BJ (cell line): ENCODE measurements at regions not wholly inside any gene's neighbourhood (a gene's known extent, or its start where the extent isn't known, plus 50 kb on each side); places are given as distances from the start of the nearest gene placed in this dataset.

Source experiments
- CTCF ChIA-PET: fragments of 350-600 bp; formaldehyde crosslinking; extraction: SDS; loops from one replicate; lab custom pipeline; 2021; ENCODE audit warnings: antibody characterized with exemption, inconsistent platforms; lab: Yijun Ruan, JAX
- POLR2A ChIA-PET: fragments of 300-600 bp; sonication (Branson Sonifier 250); formaldehyde crosslinking; extraction: SDS; loops from one replicate; lab custom pipeline; 2021; ENCODE audit warnings: antibody characterized with exemption; lab: Charles Lee
- DNase-seq: peaks from one replicate; pipeline ENCODE4 v3.0.0-alpha.2; 2011; ENCODE audit warnings: low read depth
- H3K27me3 ChIP-seq: 2 replicates; pipeline ENCODE4 v1.6.0; 2011; ENCODE audit warnings: low read length; ENCODE audit not compliant: control insufficient read depth, insufficient read depth
- H3K36me3 ChIP-seq: 2 replicates; pipeline ENCODE4 v1.5.1; 2011; ENCODE audit warnings: low read length; ENCODE audit not compliant: control insufficient read depth, insufficient read depth
- H3K4me3 ChIP-seq: 2 replicates; pipeline ENCODE4 v1.5.1; 2011; ENCODE audit warnings: low read depth, mild to moderate bottlenecking, control low read depth, low read length
- CTCF ChIP-seq: IDR thresholded peaks from 2 replicates; pipeline ENCODE4 v1.5.1; 2011; ENCODE audit warnings: low read depth, mild to moderate bottlenecking, control low read depth, inconsistent platforms, low read length, moderate library complexity; ENCODE audit not compliant: insufficient read depth

GRCh38 chr2:15763822-15764682, 172.4 kb downstream of the DDX1 start:
- POLR2A ChIA-PET, result no interaction called here
- DNase-seq, result no peak
- CTCF ChIA-PET, result no interaction called here
- TF ChIP-seq CTCF, result no peak
- Histone ChIP-seq H3K36me3 (no peaks in the 10 kb centered on the region), H3K4me3 (no peak overlapping the region), H3K27me3 (no peaks in the 10 kb centered on the region)

- Histone ChIP-seq H3K27me3 (no peaks in the 10 kb centered on the region), H3K4me3 (no peak overlapping the region), H3K36me3 (no peaks in the 10 kb centered on the region)
- no peak for DNase-seq
- TF ChIP-seq CTCF, result no peak
- ChIA-PET POLR2A (no interaction called here), CTCF (no interaction called here)
Measured at GRCh38 chr2:15764683-15765011, 173.0 kb downstream of the DDX1 start.

GRCh38 chr2:15765211-15765610, 173.5 kb downstream of the DDX1 start:
- Histone ChIP-seq H3K27me3 (no peaks in the 10 kb centered on the region), H3K36me3 (no peaks in the 10 kb centered on the region), H3K4me3 (no peak overlapping the region)
- no peak for TF ChIP-seq CTCF
- DNase-seq, result no peak
- POLR2A ChIA-PET, result no interaction called here
- CTCF ChIA-PET, result no interaction called here

- POLR2A ChIA-PET, result no interaction called here
Measured at GRCh38 chr2:15765686-15766302, 174.1 kb downstream of the DDX1 start.

More at GRCh38 chr2:15765686-15766302, 174.1 kb downstream of the DDX1 start:
- no peak overlapping the region for H3K4me3 ChIP-seq
- no peak for TF ChIP-seq CTCF
- H3K27me3 ChIP-seq, result no peaks in the 10 kb centered on the region
- DNase-seq, result no peak
- CTCF ChIA-PET, result no interaction called here
- no peaks in the 10 kb centered on the region for H3K36me3 ChIP-seq
